ENCODE measurements at regions not wholly inside any gene's neighbourhood (a gene's known extent, or its start where the extent isn't known, plus 50 kb on each side); places are given as distances from the start of the nearest gene placed in this dataset.

GRCh38 chr13:31442571-31442970 lies 242.8 kb downstream of the B3GLCT start:
- DNase-seq (no peak), ATAC-seq (no peak)
- H3K4me3 Mint-ChIP-seq = no peak overlapping the region
- H3K4me1 Mint-ChIP-seq = no peaks in the 10 kb centered on the region
- peaks cover 19% of the 10 kb centered on the region for H3K27me3 Mint-ChIP-seq
- H3K36me3 Mint-ChIP-seq (ENCODE audit: low read depth) = no peaks in the 10 kb centered on the region
- no peaks in the 10 kb centered on the region for H3K9me3 Mint-ChIP-seq (ENCODE audit: low read depth)
- ChIA-PET POLR2A (no interaction called here), CTCF (interaction anchor here (1.1 to 1.7 kb wide), 2 partner anchors 9 to 11 kb away, joined by 7 read pairs; no protein-coding TSS in a partner anchor)
- H3K27ac Mint-ChIP-seq = no peak overlapping the region
- intact Hi-C loops (cut with DNase I, micrococcal nuclease) = no loop called here

GRCh38 chr13:31444266-31444856 lies 244.6 kb downstream of the B3GLCT start:
- POLR2A ChIA-PET = no interaction called here
- no peak for DNase-seq
- Mint-ChIP-seq H3K9me3 (ENCODE audit: low read depth) (no peaks in the 10 kb centered on the region), H3K27me3 (peaks cover 21% of the 10 kb centered on the region), H3K4me1 (no peaks in the 10 kb centered on the region), H3K27ac (no peak overlapping the region), H3K36me3 (ENCODE audit: low read depth) (no peaks in the 10 kb centered on the region), H3K4me3 (no peak overlapping the region)
- intact Hi-C loops (cut with DNase I, micrococcal nuclease) = no loop called here
- CTCF ChIA-PET = no interaction called here
- no peak for ATAC-seq

GRCh38 chr13:31452525-31452924 lies 252.8 kb downstream of the B3GLCT start:
- no peak overlapping the region for H3K27ac Mint-ChIP-seq
- intact Hi-C loops (cut with DNase I, micrococcal nuclease) = no loop called here
- H3K9me3 Mint-ChIP-seq (ENCODE audit: low read depth) = no peaks in the 10 kb centered on the region
- CTCF ChIA-PET = no interaction called here
- DNase-seq (no peak), ATAC-seq (no peak)
- H3K4me1 Mint-ChIP-seq = no peaks in the 10 kb centered on the region
- no peaks in the 10 kb centered on the region for H3K36me3 Mint-ChIP-seq (ENCODE audit: low read depth)
- no peak overlapping the region for H3K4me3 Mint-ChIP-seq
- peaks cover 12% of the 10 kb centered on the region for H3K27me3 Mint-ChIP-seq
- POLR2A ChIA-PET = no interaction called here

- ChIA-PET POLR2A (no interaction called here), CTCF (no interaction called here)
- ATAC-seq = no peak
- Mint-ChIP-seq H3K4me3 (no peak overlapping the region), H3K4me1 (no peaks in the 10 kb centered on the region), H3K36me3 (ENCODE audit: low read depth) (no peaks in the 10 kb centered on the region), H3K27ac (no peak overlapping the region), H3K27me3 (peaks cover 10% of the 10 kb centered on the region), H3K9me3 (ENCODE audit: low read depth) (no peaks in the 10 kb centered on the region)
- intact Hi-C loops (cut with DNase I, micrococcal nuclease) = no loop called here
- no peak for DNase-seq
These were observed 255.8 kb downstream of the B3GLCT start for GRCh38 chr13:31455581-31455980.

- H3K4me3 Mint-ChIP-seq = no peak overlapping the region
- H3K36me3 Mint-ChIP-seq (ENCODE audit: low read depth) = no peaks in the 10 kb centered on the region
- POLR2A ChIA-PET = no interaction called here
- CTCF ChIA-PET = interaction anchor here (1.0 kb wide), 1 partner anchor 9 kb away, joined by 3 read pairs; no protein-coding TSS in a partner anchor
- no peaks in the 10 kb centered on the region for H3K4me1 Mint-ChIP-seq
- H3K27ac Mint-ChIP-seq = no peak overlapping the region
- peaks cover 6% of the 10 kb centered on the region for H3K27me3 Mint-ChIP-seq
- ATAC-seq = no peak
- no peaks in the 10 kb centered on the region for H3K9me3 Mint-ChIP-seq (ENCODE audit: low read depth)
- intact Hi-C loops (cut with DNase I, micrococcal nuclease) = no loop called here
- no peak for DNase-seq
These were observed 256.3 kb downstream of the B3GLCT start for GRCh38 chr13:31456056-31456455.

- intact Hi-C loops (cut with DNase I, micrococcal nuclease) = no loop called here
- POLR2A ChIA-PET = no interaction called here
- no peak overlapping the region for H3K27ac Mint-ChIP-seq
- H3K36me3 Mint-ChIP-seq (ENCODE audit: low read depth) = no peaks in the 10 kb centered on the region
- ATAC-seq (no peak), DNase-seq (no peak)
- no peaks in the 10 kb centered on the region for H3K4me1 Mint-ChIP-seq
- CTCF ChIA-PET = interaction anchor here (0.6 kb wide), 1 partner anchor 733 kb away, joined by 3 read pairs; no protein-coding TSS in a partner anchor
- H3K27me3 Mint-ChIP-seq = peaks cover 2% of the 10 kb centered on the region
- no peaks in the 10 kb centered on the region for H3K9me3 Mint-ChIP-seq (ENCODE audit: low read depth)
- H3K4me3 Mint-ChIP-seq = no peak overlapping the region
These were observed 260.3 kb downstream of the B3GLCT start for GRCh38 chr13:31460061-31460460.

GRCh38 chr13:31461923-31462322 lies 262.1 kb downstream of the B3GLCT start:
- Mint-ChIP-seq H3K36me3 (ENCODE audit: low read depth) (no peaks in the 10 kb centered on the region), H3K4me1 (no peaks in the 10 kb centered on the region), H3K9me3 (ENCODE audit: low read depth) (no peaks in the 10 kb centered on the region), H3K27me3 (peaks cover 5% of the 10 kb centered on the region), H3K27ac (no peak overlapping the region), H3K4me3 (no peak overlapping the region)
- DNase-seq (no peak), ATAC-seq (no peak)
- intact Hi-C loops (cut with DNase I, micrococcal nuclease) = no loop called here
- ChIA-PET POLR2A (no interaction called here), CTCF (no interaction called here)

GRCh38 chr13:31462766-31463165 lies 263.0 kb downstream of the B3GLCT start:
- Mint-ChIP-seq H3K27ac (no peak overlapping the region), H3K36me3 (ENCODE audit: low read depth) (no peaks in the 10 kb centered on the region), H3K4me1 (no peaks in the 10 kb centered on the region), H3K9me3 (ENCODE audit: low read depth) (no peaks in the 10 kb centered on the region), H3K27me3 (peaks cover 7% of the 10 kb centered on the region), H3K4me3 (no peak overlapping the region)
- POLR2A ChIA-PET = no interaction called here
- DNase-seq = no peak
- CTCF ChIA-PET = no interaction called here
- intact Hi-C loops (cut with DNase I, micrococcal nuclease) = no loop called here
- ATAC-seq = no peak

- ChIA-PET CTCF (no interaction called here), POLR2A (no interaction called here)
- no peak for ATAC-seq
- H3K9me3 Mint-ChIP-seq (ENCODE audit: low read depth) = no peaks in the 10 kb centered on the region
- no peak for DNase-seq
- peaks cover 9% of the 10 kb centered on the region for H3K27me3 Mint-ChIP-seq
- intact Hi-C loops (cut with DNase I, micrococcal nuclease) = no loop called here
- H3K27ac Mint-ChIP-seq = no peak overlapping the region
- no peak overlapping the region for H3K4me3 Mint-ChIP-seq
- H3K4me1 Mint-ChIP-seq = no peaks in the 10 kb centered on the region
- H3K36me3 Mint-ChIP-seq (ENCODE audit: low read depth) = no peaks in the 10 kb centered on the region
These were observed 268.5 kb downstream of the B3GLCT start for GRCh38 chr13:31468114-31468902.

GRCh38 chr13:31469377-31469776 lies 269.6 kb downstream of the B3GLCT start:
- Mint-ChIP-seq H3K4me1 (no peaks in the 10 kb centered on the region), H3K36me3 (ENCODE audit: low read depth) (no peaks in the 10 kb centered on the region), H3K9me3 (ENCODE audit: low read depth) (no peaks in the 10 kb centered on the region), H3K27ac (no peak overlapping the region), H3K4me3 (no peak overlapping the region), H3K27me3 (peaks cover 9% of the 10 kb centered on the region)
- no peak for ATAC-seq
- POLR2A ChIA-PET = no interaction called here
- intact Hi-C loops (cut with DNase I, micrococcal nuclease) = no loop called here
- DNase-seq = no peak
- CTCF ChIA-PET = interaction anchor here (0.7 kb wide), 1 partner anchor 1737 kb away, joined by 3 read pairs; no protein-coding TSS in a partner anchor

GRCh38 chr13:31476266-31476665 lies 263.1 kb upstream of the RXFP2 start:
- H3K36me3 Mint-ChIP-seq (ENCODE audit: low read depth) = no peaks in the 10 kb centered on the region
- POLR2A ChIA-PET = no interaction called here
- intact Hi-C loops (cut with DNase I, micrococcal nuclease) = no loop called here
- no peaks in the 10 kb centered on the region for H3K4me1 Mint-ChIP-seq
- H3K9me3 Mint-ChIP-seq (ENCODE audit: low read depth) = no peaks in the 10 kb centered on the region
- ATAC-seq (no peak), DNase-seq (no peak)
- H3K27me3 Mint-ChIP-seq = peaks cover 14% of the 10 kb centered on the region
- no peak overlapping the region for H3K4me3 Mint-ChIP-seq
- CTCF ChIA-PET = no interaction called here
- no peak overlapping the region for H3K27ac Mint-ChIP-seq

- no peaks in the 10 kb centered on the region for H3K4me1 Mint-ChIP-seq
- H3K9me3 Mint-ChIP-seq (ENCODE audit: low read depth) = no peaks in the 10 kb centered on the region
- ATAC-seq = no peak
- peaks cover 14% of the 10 kb centered on the region for H3K27me3 Mint-ChIP-seq
- H3K27ac Mint-ChIP-seq = no peak overlapping the region
- H3K36me3 Mint-ChIP-seq (ENCODE audit: low read depth) = no peaks in the 10 kb centered on the region
- CTCF ChIA-PET = no interaction called here
- POLR2A ChIA-PET = no interaction called here
- DNase-seq = no peak
- intact Hi-C loops (cut with DNase I, micrococcal nuclease) = no loop called here
- no peak overlapping the region for H3K4me3 Mint-ChIP-seq
These were observed 262.6 kb upstream of the RXFP2 start for GRCh38 chr13:31476753-31477152.

Data from activated CD4-positive, alpha-beta T cell treated with anti-CD3 and anti-CD28 coated beads for 36 hours (primary cell).